ENCODE measurements at regions not wholly inside any gene's neighbourhood (a gene's known extent, or its start where the extent isn't known, plus 50 kb on each side); places are given as distances from the start of the nearest gene placed in this dataset.
"Not testable (repeated sequence)": the region's sequence is repeated elsewhere in the genome, so short reads cannot be mapped to it uniquely, and the experiment has no call there.

DNA sequence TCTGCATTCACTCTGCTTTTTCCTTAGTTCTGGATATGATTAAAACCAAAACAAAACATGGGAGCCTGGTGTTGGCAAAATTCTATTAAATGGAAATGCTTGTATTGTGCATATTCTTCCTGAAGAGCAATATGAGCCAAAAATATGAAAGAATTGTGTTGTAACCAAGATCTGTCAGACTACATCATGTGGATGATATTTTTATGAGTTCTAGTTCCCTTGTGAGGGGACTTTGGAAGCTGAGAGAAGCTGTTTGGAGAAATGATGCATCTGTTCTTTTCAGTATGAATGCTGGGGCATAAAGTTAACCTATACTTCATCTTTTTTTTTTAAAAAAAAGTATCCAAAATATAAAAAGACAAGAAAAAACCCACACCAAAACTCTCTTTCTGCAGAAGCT, 782.7 kb downstream of the ANKRD7 start:
- Histone ChIP-seq H3K36me3 (no peaks in the 10 kb centered on the region), H3K4me1 (no peaks in the 10 kb centered on the region), H3K27ac (no peak overlapping the region), H3K9me3 (no peaks in the 10 kb centered on the region), H3K4me3 (no peak overlapping the region), H3K27me3 (no peaks in the 10 kb centered on the region)
- ATAC-seq (no peak), DNase-seq (no peak)
- intact Hi-C loops (cut with DNase I): no loop called here
- TF ChIP-seq CTCF (IDR thresholded peaks at IDR 0.05) (no peak), POLR2A (IDR thresholded peaks at IDR 0.05) (no peak)

DNA sequence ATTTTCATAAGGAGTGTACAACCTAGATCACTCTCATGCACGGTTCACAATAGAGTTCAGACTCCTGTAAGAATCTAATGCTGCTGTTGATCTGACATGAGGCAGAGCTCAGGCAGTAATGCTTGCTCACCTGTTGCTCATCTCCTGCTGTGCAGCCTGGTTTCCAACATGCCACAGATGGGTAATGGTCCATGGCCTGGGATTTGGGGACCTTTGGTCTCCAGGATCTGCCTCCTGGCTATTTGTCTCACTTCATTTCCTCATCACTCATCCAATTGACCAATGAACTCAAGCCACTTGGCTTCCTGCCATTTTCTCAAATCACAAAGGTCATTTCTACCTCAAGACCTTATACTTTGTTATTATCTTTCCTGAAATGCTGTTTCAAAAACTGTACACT, 786.1 kb downstream of the ANKRD7 start:
- intact Hi-C loops (cut with DNase I): no loop called here
- Histone ChIP-seq H3K4me3 (no peak overlapping the region), H3K9me3 (no peaks in the 10 kb centered on the region), H3K4me1 (no peaks in the 10 kb centered on the region), H3K27ac (no peak overlapping the region), H3K36me3 (no peaks in the 10 kb centered on the region), H3K27me3 (no peaks in the 10 kb centered on the region)
- TF ChIP-seq CTCF (IDR thresholded peaks at IDR 0.05): no peak
- no peak for TF ChIP-seq POLR2A (IDR thresholded peaks at IDR 0.05)
- 79 to 100% (median 84%) methylated on average over 1 of the region's 1 CpG for WGBS, 4 donors
- no peak for DNase-seq
- ATAC-seq: no peak

- WGBS, 4 donors: 76 to 84% (median 83%) methylated on average over 2 of the region's 2 CpGs
- H3K36me3 ChIP-seq: no peaks in the 10 kb centered on the region
- TF ChIP-seq CTCF (IDR thresholded peaks at IDR 0.05) (no peak), POLR2A (IDR thresholded peaks at IDR 0.05) (no peak)
- no peaks in the 10 kb centered on the region for H3K27me3 ChIP-seq
- DNase-seq: no peak
- H3K9me3 ChIP-seq: peaks cover 0 to 25% (median 10%) of the 10 kb centered on the region in 12 donors
- H3K27ac ChIP-seq: no peak overlapping the region
- no peak overlapping the region for H3K4me3 ChIP-seq
- intact Hi-C loops (cut with DNase I): no loop called here
- ATAC-seq: no peak
- H3K4me1 ChIP-seq: no peaks in the 10 kb centered on the region
These were observed 801.9 kb downstream of the ANKRD7 start for GRCh38 chr7:119026391-119026790.

DNA sequence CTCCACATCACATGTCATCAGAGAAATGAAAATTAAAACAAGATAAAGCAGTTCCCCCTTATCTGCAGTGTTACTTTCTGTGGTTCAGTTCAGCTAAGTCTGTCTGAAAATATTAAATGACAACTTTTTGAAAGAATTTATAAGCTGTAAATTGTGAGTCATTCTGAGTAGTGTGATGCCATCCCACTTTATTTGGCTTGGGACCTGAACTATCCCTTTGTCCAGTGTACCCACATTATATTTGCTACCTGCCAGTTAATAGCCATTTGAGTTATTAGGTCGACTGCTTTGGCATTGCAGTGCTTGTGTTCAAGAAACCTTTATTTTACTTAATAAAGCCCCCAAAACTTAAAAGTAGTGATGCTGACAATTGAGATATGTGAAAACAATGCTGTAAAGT, 804.2 kb downstream of the ANKRD7 start:
- Histone ChIP-seq H3K4me1 (no peaks in the 10 kb centered on the region), H3K27ac (no peak overlapping the region), H3K36me3 (no peaks in the 10 kb centered on the region), H3K27me3 (no peaks in the 10 kb centered on the region), H3K9me3 (peaks cover 0 to 14% (median 0%) of the 10 kb centered on the region in 12 donors), H3K4me3 (no peak overlapping the region)
- ATAC-seq (no peak), DNase-seq (no peak)
- TF ChIP-seq POLR2A (IDR thresholded peaks at IDR 0.05) (no peak), CTCF (IDR thresholded peaks at IDR 0.05) (no peak)
- intact Hi-C loops (cut with DNase I): no loop called here
- WGBS, 4 donors: 33 to 38% (median 35%) methylated on average over 1 of the region's 1 CpG

DNA sequence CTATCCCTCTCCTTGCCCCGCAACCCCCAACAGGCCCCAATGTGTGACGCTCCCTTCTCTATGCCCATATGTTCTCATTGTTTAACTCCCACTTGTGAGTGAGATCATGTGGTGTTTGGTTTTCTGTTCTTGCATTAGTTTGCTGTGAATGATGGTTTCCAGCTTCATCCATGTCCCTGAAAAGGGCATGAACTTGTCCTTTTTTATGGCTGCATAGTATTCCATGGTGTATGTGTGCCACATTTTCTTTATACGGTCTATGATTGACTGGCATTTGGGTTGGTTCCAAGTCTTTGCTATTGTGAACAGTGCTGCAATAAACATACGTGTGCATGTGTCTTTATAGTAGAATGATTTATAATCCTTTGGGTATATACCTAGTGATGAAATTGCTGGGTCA, 807.6 kb downstream of the ANKRD7 start:
- H3K4me1 ChIP-seq; H3K36me3 ChIP-seq; H3K4me3 ChIP-seq; intact Hi-C loops (cut with DNase I); ATAC-seq; DNase-seq; H3K27me3 ChIP-seq; H3K27ac ChIP-seq: not testable (repeated sequence)
- 86 to 95% (median 92%) methylated on average over 4 of the region's 4 CpGs for WGBS, 4 donors
- H3K9me3 ChIP-seq: peaks cover 0 to 12% (median 0%) of the 10 kb centered on the region in 12 donors

Data from heart left ventricle (tissue), 16 donors.